Adipocyte (in vitro differentiated cells): ENCODE measurements at regions not wholly inside any gene's neighbourhood (a gene's known extent, or its start where the extent isn't known, plus 50 kb on each side); places are given as distances from the start of the nearest gene placed in this dataset.

Experiments used
- DNase-seq: peaks from one replicate; pipeline ENCODE4 v3.0.0-alpha.2; 2015; ENCODE audit warnings: low read depth
- H3K27me3 ChIP-seq: replicated peaks from 2 replicates; pipeline ENCODE4 v1.7.0; 2013; ENCODE audit warnings: mild to moderate bottlenecking, low read length, moderate library complexity; ENCODE audit not compliant: control insufficient read depth, insufficient read depth
- H3K36me3 ChIP-seq: 2 replicates; pipeline ENCODE4 v1.7.0; 2013; ENCODE audit warnings: low read length, mild to moderate bottlenecking, moderate library complexity; ENCODE audit not compliant: control insufficient read depth, insufficient read depth, severe bottlenecking
- H3K4me1 ChIP-seq: 2 replicates; pipeline ENCODE4 v1.7.0; 2013; ENCODE audit warnings: mild to moderate bottlenecking, low read length, moderate library complexity; ENCODE audit not compliant: control insufficient read depth, insufficient read depth
- H3K4me3 ChIP-seq: 2 replicates; pipeline ENCODE4 v1.7.0; 2013; ENCODE audit warnings: mild to moderate bottlenecking, low read length, moderate library complexity
- H3K9ac ChIP-seq: 2 replicates; pipeline ENCODE4 v1.7.0; 2013; ENCODE audit warnings: mild to moderate bottlenecking, low read length, moderate library complexity
- H3K9me3 ChIP-seq: 2 replicates; pipeline ENCODE4 v1.7.0; 2013; ENCODE audit warnings: mild to moderate bottlenecking, low read length, moderate library complexity; ENCODE audit not compliant: control insufficient read depth

GRCh38 chr1:208683141-208683540 lies 439.0 kb upstream of the PLXNA2 start:
- no peak for DNase-seq
- Histone ChIP-seq H3K4me3 (no peak overlapping the region), H3K36me3 (no peaks in the 10 kb centered on the region), H3K4me1 (no peaks in the 10 kb centered on the region), H3K9ac (no peak overlapping the region), H3K27me3 (no peaks in the 10 kb centered on the region), H3K9me3 (no peaks in the 10 kb centered on the region)

- Histone ChIP-seq H3K9me3 (no peaks in the 10 kb centered on the region), H3K27me3 (no peaks in the 10 kb centered on the region), H3K4me3 (no peak overlapping the region), H3K4me1 (no peaks in the 10 kb centered on the region), H3K36me3 (no peaks in the 10 kb centered on the region), H3K9ac (no peak overlapping the region)
- DNase-seq = no peak
Measured at GRCh38 chr1:208684192-208684591, 440.0 kb upstream of the PLXNA2 start.

- H3K9me3 ChIP-seq = no peaks in the 10 kb centered on the region
- DNase-seq = no peak
- H3K4me3 ChIP-seq = no peak overlapping the region
- no peak overlapping the region for H3K9ac ChIP-seq
- H3K27me3 ChIP-seq = no peaks in the 10 kb centered on the region
- no peaks in the 10 kb centered on the region for H3K4me1 ChIP-seq
- H3K36me3 ChIP-seq = no peaks in the 10 kb centered on the region
Measured at GRCh38 chr1:208686592-208686991, 442.4 kb upstream of the PLXNA2 start.

- H3K9me3 ChIP-seq = peaks cover 17% of the 10 kb centered on the region
- no peaks in the 10 kb centered on the region for H3K4me1 ChIP-seq
- no peak overlapping the region for H3K9ac ChIP-seq
- no peaks in the 10 kb centered on the region for H3K27me3 ChIP-seq
- H3K4me3 ChIP-seq = no peak overlapping the region
- no peaks in the 10 kb centered on the region for H3K36me3 ChIP-seq
- DNase-seq = no peak
Measured at GRCh38 chr1:208688656-208689315, 444.6 kb upstream of the PLXNA2 start.

GRCh38 chr1:208691012-208691411 lies 446.8 kb upstream of the PLXNA2 start:
- no peak for DNase-seq
- Histone ChIP-seq H3K27me3 (no peaks in the 10 kb centered on the region), H3K36me3 (no peaks in the 10 kb centered on the region), H3K4me3 (no peak overlapping the region), H3K4me1 (no peaks in the 10 kb centered on the region), H3K9me3 (peaks cover 17% of the 10 kb centered on the region), H3K9ac (no peak overlapping the region)

GRCh38 chr1:208709981-208710380 lies 465.8 kb upstream of the PLXNA2 start:
- H3K9me3 ChIP-seq = no peaks in the 10 kb centered on the region
- no peak overlapping the region for H3K4me3 ChIP-seq
- DNase-seq = no peak
- no peaks in the 10 kb centered on the region for H3K27me3 ChIP-seq
- H3K4me1 ChIP-seq = no peaks in the 10 kb centered on the region
- H3K36me3 ChIP-seq = no peaks in the 10 kb centered on the region
- no peak overlapping the region for H3K9ac ChIP-seq

GRCh38 chr1:208714323-208714722 lies 470.1 kb upstream of the PLXNA2 start:
- Histone ChIP-seq H3K9me3 (peaks cover 3% of the 10 kb centered on the region), H3K27me3 (no peaks in the 10 kb centered on the region), H3K36me3 (no peaks in the 10 kb centered on the region), H3K9ac (no peak overlapping the region), H3K4me3 (no peak overlapping the region), H3K4me1 (no peaks in the 10 kb centered on the region)
- DNase-seq = no peak

GRCh38 chr1:208717525-208717924 lies 473.3 kb upstream of the PLXNA2 start:
- no peak overlapping the region for H3K4me3 ChIP-seq
- no peaks in the 10 kb centered on the region for H3K36me3 ChIP-seq
- no peak for DNase-seq
- H3K9ac ChIP-seq = no peak overlapping the region
- H3K9me3 ChIP-seq = peaks cover 20% of the 10 kb centered on the region
- no peaks in the 10 kb centered on the region for H3K4me1 ChIP-seq
- H3K27me3 ChIP-seq = no peaks in the 10 kb centered on the region

GRCh38 chr1:208722592-208722991 lies 478.4 kb upstream of the PLXNA2 start:
- Histone ChIP-seq H3K4me1 (no peaks in the 10 kb centered on the region), H3K36me3 (no peaks in the 10 kb centered on the region), H3K4me3 (no peak overlapping the region), H3K27me3 (no peaks in the 10 kb centered on the region), H3K9me3 (peaks cover 46% of the 10 kb centered on the region), H3K9ac (no peak overlapping the region)
- no peak for DNase-seq

GRCh38 chr1:208724079-208724478 lies 479.9 kb upstream of the PLXNA2 start:
- H3K27me3 ChIP-seq = no peaks in the 10 kb centered on the region
- peaks cover 50% of the 10 kb centered on the region for H3K9me3 ChIP-seq
- H3K36me3 ChIP-seq = no peaks in the 10 kb centered on the region
- H3K4me1 ChIP-seq = no peaks in the 10 kb centered on the region
- DNase-seq = no peak
- H3K9ac ChIP-seq = no peak overlapping the region
- no peak overlapping the region for H3K4me3 ChIP-seq

- H3K27me3 ChIP-seq = no peaks in the 10 kb centered on the region
- peaks cover 20% of the 10 kb centered on the region for H3K9me3 ChIP-seq
- no peak for DNase-seq
- no peak overlapping the region for H3K4me3 ChIP-seq
- no peaks in the 10 kb centered on the region for H3K4me1 ChIP-seq
- no peaks in the 10 kb centered on the region for H3K36me3 ChIP-seq
- H3K9ac ChIP-seq = no peak overlapping the region
Measured at GRCh38 chr1:208728815-208729214, 484.6 kb upstream of the PLXNA2 start.
